IMR-90 (cell line): ENCODE measurements at regions not wholly inside any gene's neighbourhood (a gene's known extent, or its start where the extent isn't known, plus 50 kb on each side); places are given as distances from the start of the nearest gene placed in this dataset.

Experiments
- ATAC-seq: fragments of 200-7000 bp; cut with Tn5 transposase; 2 replicates; pipeline ENCODE4 v1.9.1; 2020; ENCODE audit warnings: low read depth, mild to moderate bottlenecking, moderate library complexity
- BruUV-seq: library from RNA; stranded (reverse); fragments of 400-500 nt; replicated peaks from 2 replicates; lab custom pipeline; 2021; lab: Mats Ljungman, UMichigan
- CTCF ChIA-PET: fragments of 300-600 bp; formaldehyde crosslinking; extraction: SDS; loops from one replicate; lab custom pipeline; 2021; ENCODE audit warnings: antibody characterized with exemption; lab: Yijun Ruan, JAX
- POLR2A ChIA-PET: fragments of 300-600 bp; sonication (Branson Sonifier 250); formaldehyde crosslinking; loops from one replicate; lab custom pipeline; 2022; ENCODE audit warnings: antibody characterized with exemption; ENCODE audit not compliant: unreplicated experiment; lab: Charles Lee
- DNase-seq: peaks from one replicate; pipeline ENCODE4 v3.0.0; 2013
- H2AFZ ChIP-seq: replicated peaks from 2 replicates; pipeline ENCODE3; 2013; ENCODE audit warnings: low read length, mild to moderate bottlenecking; ENCODE audit not compliant: poor library complexity
- H2AK5ac ChIP-seq: 2 replicates; pipeline ENCODE4 v1.6.1; 2013; ENCODE audit warnings: low read depth, low read length, inconsistent platforms
- H2AK9ac ChIP-seq: replicated peaks from 2 replicates; pipeline ENCODE3; 2013; ENCODE audit warnings: mild to moderate bottlenecking, low read depth, low read length, moderate library complexity; ENCODE audit not compliant: poor library complexity
- H2BK120ac ChIP-seq: 2 replicates; pipeline ENCODE4 v1.6.1; 2013; ENCODE audit warnings: low read depth, low read length, inconsistent platforms
- H2BK15ac ChIP-seq: 3 replicates; pipeline ENCODE4 v1.6.1; 2013; ENCODE audit warnings: low read depth, low read length, inconsistent platforms
- H2BK20ac ChIP-seq: 2 replicates; pipeline ENCODE4 v1.6.1; 2013; ENCODE audit warnings: low read depth, mild to moderate bottlenecking, inconsistent platforms, low read length, moderate library complexity
- H2BK5ac ChIP-seq: 2 replicates; pipeline ENCODE4 v1.6.1; 2013; ENCODE audit warnings: mild to moderate bottlenecking, low read depth, low read length, inconsistent platforms; ENCODE audit not compliant: poor library complexity, severe bottlenecking
- H3K14ac ChIP-seq: replicated peaks from 2 replicates; pipeline ENCODE4 v1.6.1; 2013; ENCODE audit warnings: low read depth, low read length, inconsistent platforms
- H3K18ac ChIP-seq: 2 replicates; pipeline ENCODE4 v1.6.1; 2013; ENCODE audit warnings: low read depth, low read length, control low read depth
- H3K23ac ChIP-seq: 2 replicates; pipeline ENCODE4 v1.6.1; 2013; ENCODE audit warnings: low read depth, low read length, inconsistent platforms
- H3K27ac ChIP-seq: 2 replicates; pipeline ENCODE4 v1.5.1; 2013; ENCODE audit warnings: mild to moderate bottlenecking, control low read depth, low read length; ENCODE audit not compliant: insufficient read depth
- H3K27me3 ChIP-seq: 2 replicates; pipeline ENCODE4 v1.6.1; 2013; ENCODE audit warnings: low read length; ENCODE audit not compliant: control insufficient read depth, insufficient read depth
- H3K36me3 ChIP-seq: 2 replicates; pipeline ENCODE4 v1.6.1; 2013; ENCODE audit warnings: low read length, mixed read lengths; ENCODE audit not compliant: control insufficient read depth, insufficient read depth
- H3K4ac ChIP-seq: 2 replicates; pipeline ENCODE4 v1.6.1; 2013; ENCODE audit warnings: low read depth, low read length, inconsistent platforms
- H3K4me1 ChIP-seq: 2 replicates; pipeline ENCODE4 v1.6.1; 2013; ENCODE audit warnings: low read length, mixed read lengths; ENCODE audit not compliant: control insufficient read depth, insufficient read depth
- H3K4me2 ChIP-seq: 2 replicates; pipeline ENCODE4 v1.6.1; 2013; ENCODE audit warnings: low read depth, mild to moderate bottlenecking, control low read depth, low read length, moderate library complexity
- H3K4me3 ChIP-seq: 2 replicates; pipeline ENCODE4 v1.5.1; 2013; ENCODE audit warnings: low read depth, mild to moderate bottlenecking, control low read depth, low read length, moderate library complexity; ENCODE audit not compliant: insufficient read depth
- H3K56ac ChIP-seq: 2 replicates; pipeline ENCODE4 v1.6.1; 2013; ENCODE audit warnings: low read length, inconsistent platforms; ENCODE audit not compliant: insufficient read depth; ENCODE audit errors: extremely low read depth
- H3K79me1 ChIP-seq, 2 experiments: 2 replicates each; pipeline ENCODE4 v1.6.1; 2013; ENCODE audit warnings: low read length in 2 of 2, inconsistent platforms in 1 of 2, low read depth in 1 of 2
- H3K9ac ChIP-seq: 2 replicates; pipeline ENCODE4 v1.6.1; 2013; ENCODE audit warnings: low read depth, low read length, control low read depth
- H3K9me1 ChIP-seq: 2 replicates; pipeline ENCODE4 v1.6.1; 2013; ENCODE audit warnings: low read length, inconsistent platforms; ENCODE audit not compliant: insufficient read depth
- H3K9me3 ChIP-seq: 2 replicates; pipeline ENCODE4 v1.6.1; 2013; ENCODE audit warnings: low read length; ENCODE audit not compliant: control insufficient read depth, insufficient read depth
- H4K20me1 ChIP-seq: 2 replicates; pipeline ENCODE4 v1.6.1; 2013; ENCODE audit warnings: low read length, inconsistent platforms; ENCODE audit not compliant: insufficient read depth
- H4K5ac ChIP-seq: 2 replicates; pipeline ENCODE4 v1.6.1; 2013; ENCODE audit warnings: mild to moderate bottlenecking, low read depth, low read length, control low read depth
- H4K8ac ChIP-seq, 2 experiments: 2 replicates each; pipeline ENCODE4 v1.6.1; 2013; ENCODE audit warnings: low read depth in 2 of 2, low read length in 2 of 2, control low read depth in 1 of 2, inconsistent platforms in 1 of 2
- H4K91ac ChIP-seq: 2 replicates; pipeline ENCODE4 v1.6.1; 2013; ENCODE audit warnings: low read depth, low read length, inconsistent platforms; ENCODE audit not compliant: insufficient read depth
- BHLHE40 ChIP-seq: fragments of 150-350 bp; IDR thresholded peaks from 2 replicates; pipeline ENCODE4 v1.6.1; 2016; ENCODE audit warnings: mild to moderate bottlenecking, low read depth, low read length
- CEBPB ChIP-seq: IDR thresholded peaks from 2 replicates; pipeline ENCODE4 v1.6.1; 2012; ENCODE audit warnings: low read depth, low read length, improper control_type of control experiment
- CHD1 ChIP-seq: IDR thresholded peaks from 2 replicates; pipeline ENCODE4 v1.6.1; 2012; ENCODE audit warnings: low read depth, low read length, improper control_type of control experiment
- CTCF ChIP-seq: conservative IDR thresholded peaks from 2 replicates; pipeline ENCODE4 v1.5.1; 2012; ENCODE audit warnings: mild to moderate bottlenecking, low read depth, low read length, improper control_type of control experiment
- ELK1 ChIP-seq: fragments of 150-350 bp; IDR thresholded peaks from 2 replicates; pipeline ENCODE4 v1.6.1; 2016; ENCODE audit warnings: low read depth, mild to moderate bottlenecking, low read length, moderate library complexity, borderline replicate concordance
- FOS ChIP-seq: fragments of 150-350 bp; IDR thresholded peaks from 2 replicates; pipeline ENCODE4 v1.6.1; 2016; ENCODE audit warnings: low read depth, low read length
- MAFK ChIP-seq: IDR thresholded peaks from 2 replicates; pipeline ENCODE4 v1.6.1; 2012; ENCODE audit warnings: low read depth, low read length, improper control_type of control experiment
- MAZ ChIP-seq: IDR thresholded peaks from 2 replicates; pipeline ENCODE4 v1.6.1; 2012; ENCODE audit warnings: low read depth, mild to moderate bottlenecking, low read length, improper control_type of control experiment, moderate library complexity, borderline replicate concordance
- MXI1 ChIP-seq: IDR thresholded peaks from 2 replicates; pipeline ENCODE4 v1.6.1; 2012; ENCODE audit warnings: low read depth, mild to moderate bottlenecking, low read length, moderate library complexity, borderline replicate concordance
- NFE2L2 ChIP-seq: fragments of 150-350 bp; IDR thresholded peaks from 2 replicates; pipeline ENCODE4 v1.6.1; 2016; ENCODE audit warnings: low read depth, mild to moderate bottlenecking, low read length
- POLR2A ChIP-seq: IDR thresholded peaks from 2 replicates; pipeline ENCODE4 v1.6.1; 2012; ENCODE audit warnings: mild to moderate bottlenecking, low read depth, low read length
- RCOR1 ChIP-seq: IDR thresholded peaks from 2 replicates; pipeline ENCODE4 v1.6.1; 2012; ENCODE audit warnings: mild to moderate bottlenecking, low read length, improper control_type of control experiment; ENCODE audit not compliant: insufficient replicate concordance
- RFX5 ChIP-seq: IDR thresholded peaks from 2 replicates; pipeline ENCODE4 v1.8.0; 2012; ENCODE audit warnings: low read depth, mild to moderate bottlenecking, low read length, moderate library complexity
- SMC3 ChIP-seq: fragments of 150-350 bp; IDR thresholded peaks from 2 replicates; pipeline ENCODE4 v1.6.1; 2016; ENCODE audit warnings: low read depth, mild to moderate bottlenecking, antibody characterized with exemption, low read length, moderate library complexity
- USF2 ChIP-seq: fragments of 150-350 bp; IDR thresholded peaks from 2 replicates; pipeline ENCODE4 v1.6.1; 2017; ENCODE audit warnings: mild to moderate bottlenecking, antibody characterized with exemption, low read length, low read depth
- WGBS, 2 experiments: methylation state at CpG; one replicate each; pipeline versions ENCODE4 v1.1.5 to v1.1.7; 2013; ENCODE audit warnings: missing lambda C conversion rate in 2 of 2; ENCODE audit not compliant: insufficient read length in 1 of 2; ENCODE audit errors: extremely low coverage in 2 of 2; 5-methylcytosine and 5-hydroxymethylcytosine counted together
- dilution Hi-C: fragments of 300-500 bp; cut with HindIII; formaldehyde crosslinking; loops from one replicate; pipeline ENCODE4 v1.14.3; 2018; ENCODE audit warnings: low sequenced_read_pairs; ENCODE audit not compliant: unreplicated experiment
- in situ Hi-C: fragments of 300-500 bp; cut with MboI; formaldehyde crosslinking; loops from 3 replicates; pipeline ENCODE4 v1.14.3; 2019; ENCODE audit warnings: low sequenced_read_pairs, inconsistent platforms, mixed read lengths
- intact Hi-C: fragments of 100-400 bp; cut with micrococcal nuclease; formaldehyde crosslinking; loops from 2 replicates; pipeline ENCODE4 v1.10.0; 2022

- no peak overlapping the region for H2BK120ac ChIP-seq
- intact Hi-C loops (no loop called here), in situ Hi-C loops (no loop called here), dilution Hi-C loops (no loop called here)
- H3K56ac ChIP-seq = no peak overlapping the region
- H4K20me1 ChIP-seq = no peaks in the 10 kb centered on the region
- peak overlapping the region; percentile 15 for H2AK9ac ChIP-seq
- ATAC-seq (peak; percentile 59), DNase-seq (no peak)
- no peak overlapping the region for H4K5ac ChIP-seq
- no peak overlapping the region for H3K27ac ChIP-seq
- TF ChIP-seq BHLHE40 (no peak), CEBPB (no peak), MXI1 (no peak), FOS (no peak), ELK1 (no peak), CHD1 (no peak), RCOR1 (no peak), CTCF (no peak), MAZ (no peak), USF2 (no peak), SMC3 (no peak), RFX5 (no peak), NFE2L2 (no peak), POLR2A (no peak), MAFK (no peak)
- H3K9ac ChIP-seq = no peak overlapping the region
- no peaks in the 10 kb centered on the region for H3K27me3 ChIP-seq
- no peak overlapping the region for H3K4me3 ChIP-seq
- H3K79me1 ChIP-seq = no peaks in the 10 kb centered on the region
- no TSS peak for BruUV-seq
- no peak overlapping the region for H2AK5ac ChIP-seq
- H3K36me3 ChIP-seq = no peaks in the 10 kb centered on the region
- H3K23ac ChIP-seq = no peak overlapping the region
- no CpG with 5 or more reads among the region's 9 CpGs for WGBS, 2 experiments
- peak overlapping the region; percentile 0; the same call in 1 of the 2 replicates for H3K4ac ChIP-seq
- ChIA-PET POLR2A (no interaction called here), CTCF (no interaction called here)
- 0 out of 2 replicates have a peak, but pooled peaks cover 2% of the 10 kb centered on the region for H3K9me1 ChIP-seq
- H3K14ac ChIP-seq = no peak overlapping the region
- no peak overlapping the region; the same call in 1 of the 2 replicates for H4K91ac ChIP-seq
- no peak overlapping the region for H2BK5ac ChIP-seq
- no peak overlapping the region for H3K18ac ChIP-seq
- no peak overlapping the region for H3K4me2 ChIP-seq
- H4K8ac ChIP-seq = no peak overlapping the region; a peak in 1 of 4 replicates
- peaks cover 3% of the 10 kb centered on the region; the same call in 1 of the 2 replicates for H3K4me1 ChIP-seq
- H2AFZ ChIP-seq = peak overlapping the region; percentile 79
- no peak overlapping the region for H2BK15ac ChIP-seq
- no peak overlapping the region for H2BK20ac ChIP-seq
- H3K9me3 ChIP-seq = no peaks in the 10 kb centered on the region
Measured at GRCh38 chr2:12844511-12844910, 127.8 kb downstream of the TRIB2 start.
